IMR-90 (cell line): ENCODE measurements at regions not wholly inside any gene's neighbourhood (a gene's known extent, or its start where the extent isn't known, plus 50 kb on each side); places are given as distances from the start of the nearest gene placed in this dataset.

Experiments used
- ATAC-seq: fragments of 200-7000 bp; cut with Tn5 transposase; 2 replicates; pipeline ENCODE4 v1.9.1; 2020; ENCODE audit warnings: low read depth, mild to moderate bottlenecking, moderate library complexity
- BruUV-seq: library from RNA; stranded (reverse); fragments of 400-500 nt; replicated peaks from 2 replicates; lab custom pipeline; 2021; lab: Mats Ljungman, UMichigan
- CTCF ChIA-PET: fragments of 300-600 bp; formaldehyde crosslinking; extraction: SDS; loops from one replicate; lab custom pipeline; 2021; ENCODE audit warnings: antibody characterized with exemption; lab: Yijun Ruan, JAX
- POLR2A ChIA-PET: fragments of 300-600 bp; sonication (Branson Sonifier 250); formaldehyde crosslinking; loops from one replicate; lab custom pipeline; 2022; ENCODE audit warnings: antibody characterized with exemption; ENCODE audit not compliant: unreplicated experiment; lab: Charles Lee
- DNase-seq: peaks from one replicate; pipeline ENCODE4 v3.0.0; 2013
- H2AFZ ChIP-seq: replicated peaks from 2 replicates; pipeline ENCODE3; 2013; ENCODE audit warnings: low read length, mild to moderate bottlenecking; ENCODE audit not compliant: poor library complexity
- H2AK5ac ChIP-seq: 2 replicates; pipeline ENCODE4 v1.6.1; 2013; ENCODE audit warnings: low read depth, low read length, inconsistent platforms
- H2AK9ac ChIP-seq: replicated peaks from 2 replicates; pipeline ENCODE3; 2013; ENCODE audit warnings: mild to moderate bottlenecking, low read depth, low read length, moderate library complexity; ENCODE audit not compliant: poor library complexity
- H2BK120ac ChIP-seq: 2 replicates; pipeline ENCODE4 v1.6.1; 2013; ENCODE audit warnings: low read depth, low read length, inconsistent platforms
- H2BK15ac ChIP-seq: 3 replicates; pipeline ENCODE4 v1.6.1; 2013; ENCODE audit warnings: low read depth, low read length, inconsistent platforms
- H2BK20ac ChIP-seq: 2 replicates; pipeline ENCODE4 v1.6.1; 2013; ENCODE audit warnings: low read depth, mild to moderate bottlenecking, inconsistent platforms, low read length, moderate library complexity
- H2BK5ac ChIP-seq: 2 replicates; pipeline ENCODE4 v1.6.1; 2013; ENCODE audit warnings: mild to moderate bottlenecking, low read depth, low read length, inconsistent platforms; ENCODE audit not compliant: poor library complexity, severe bottlenecking
- H3K14ac ChIP-seq: replicated peaks from 2 replicates; pipeline ENCODE4 v1.6.1; 2013; ENCODE audit warnings: low read depth, low read length, inconsistent platforms
- H3K18ac ChIP-seq: 2 replicates; pipeline ENCODE4 v1.6.1; 2013; ENCODE audit warnings: low read depth, low read length, control low read depth
- H3K23ac ChIP-seq: 2 replicates; pipeline ENCODE4 v1.6.1; 2013; ENCODE audit warnings: low read depth, low read length, inconsistent platforms
- H3K27ac ChIP-seq: 2 replicates; pipeline ENCODE4 v1.5.1; 2013; ENCODE audit warnings: mild to moderate bottlenecking, control low read depth, low read length; ENCODE audit not compliant: insufficient read depth
- H3K27me3 ChIP-seq: 2 replicates; pipeline ENCODE4 v1.6.1; 2013; ENCODE audit warnings: low read length; ENCODE audit not compliant: control insufficient read depth, insufficient read depth
- H3K36me3 ChIP-seq: 2 replicates; pipeline ENCODE4 v1.6.1; 2013; ENCODE audit warnings: low read length, mixed read lengths; ENCODE audit not compliant: control insufficient read depth, insufficient read depth
- H3K4ac ChIP-seq: 2 replicates; pipeline ENCODE4 v1.6.1; 2013; ENCODE audit warnings: low read depth, low read length, inconsistent platforms
- H3K4me1 ChIP-seq: 2 replicates; pipeline ENCODE4 v1.6.1; 2013; ENCODE audit warnings: low read length, mixed read lengths; ENCODE audit not compliant: control insufficient read depth, insufficient read depth
- H3K4me2 ChIP-seq: 2 replicates; pipeline ENCODE4 v1.6.1; 2013; ENCODE audit warnings: low read depth, mild to moderate bottlenecking, control low read depth, low read length, moderate library complexity
- H3K4me3 ChIP-seq: 2 replicates; pipeline ENCODE4 v1.5.1; 2013; ENCODE audit warnings: low read depth, mild to moderate bottlenecking, control low read depth, low read length, moderate library complexity; ENCODE audit not compliant: insufficient read depth
- H3K56ac ChIP-seq: 2 replicates; pipeline ENCODE4 v1.6.1; 2013; ENCODE audit warnings: low read length, inconsistent platforms; ENCODE audit not compliant: insufficient read depth; ENCODE audit errors: extremely low read depth
- H3K79me1 ChIP-seq, 2 experiments: 2 replicates each; pipeline ENCODE4 v1.6.1; 2013; ENCODE audit warnings: low read length in 2 of 2, inconsistent platforms in 1 of 2, low read depth in 1 of 2
- H3K9ac ChIP-seq: 2 replicates; pipeline ENCODE4 v1.6.1; 2013; ENCODE audit warnings: low read depth, low read length, control low read depth
- H3K9me1 ChIP-seq: 2 replicates; pipeline ENCODE4 v1.6.1; 2013; ENCODE audit warnings: low read length, inconsistent platforms; ENCODE audit not compliant: insufficient read depth
- H3K9me3 ChIP-seq: 2 replicates; pipeline ENCODE4 v1.6.1; 2013; ENCODE audit warnings: low read length; ENCODE audit not compliant: control insufficient read depth, insufficient read depth
- H4K20me1 ChIP-seq: 2 replicates; pipeline ENCODE4 v1.6.1; 2013; ENCODE audit warnings: low read length, inconsistent platforms; ENCODE audit not compliant: insufficient read depth
- H4K5ac ChIP-seq: 2 replicates; pipeline ENCODE4 v1.6.1; 2013; ENCODE audit warnings: mild to moderate bottlenecking, low read depth, low read length, control low read depth
- H4K8ac ChIP-seq, 2 experiments: 2 replicates each; pipeline ENCODE4 v1.6.1; 2013; ENCODE audit warnings: low read depth in 2 of 2, low read length in 2 of 2, control low read depth in 1 of 2, inconsistent platforms in 1 of 2
- H4K91ac ChIP-seq: 2 replicates; pipeline ENCODE4 v1.6.1; 2013; ENCODE audit warnings: low read depth, low read length, inconsistent platforms; ENCODE audit not compliant: insufficient read depth
- BHLHE40 ChIP-seq: fragments of 150-350 bp; IDR thresholded peaks from 2 replicates; pipeline ENCODE4 v1.6.1; 2016; ENCODE audit warnings: mild to moderate bottlenecking, low read depth, low read length
- CEBPB ChIP-seq: IDR thresholded peaks from 2 replicates; pipeline ENCODE4 v1.6.1; 2012; ENCODE audit warnings: low read depth, low read length, improper control_type of control experiment
- CHD1 ChIP-seq: IDR thresholded peaks from 2 replicates; pipeline ENCODE4 v1.6.1; 2012; ENCODE audit warnings: low read depth, low read length, improper control_type of control experiment
- CTCF ChIP-seq: conservative IDR thresholded peaks from 2 replicates; pipeline ENCODE4 v1.5.1; 2012; ENCODE audit warnings: mild to moderate bottlenecking, low read depth, low read length, improper control_type of control experiment
- ELK1 ChIP-seq: fragments of 150-350 bp; IDR thresholded peaks from 2 replicates; pipeline ENCODE4 v1.6.1; 2016; ENCODE audit warnings: low read depth, mild to moderate bottlenecking, low read length, moderate library complexity, borderline replicate concordance
- FOS ChIP-seq: fragments of 150-350 bp; IDR thresholded peaks from 2 replicates; pipeline ENCODE4 v1.6.1; 2016; ENCODE audit warnings: low read depth, low read length
- MAZ ChIP-seq: IDR thresholded peaks from 2 replicates; pipeline ENCODE4 v1.6.1; 2012; ENCODE audit warnings: low read depth, mild to moderate bottlenecking, low read length, improper control_type of control experiment, moderate library complexity, borderline replicate concordance
- MXI1 ChIP-seq: IDR thresholded peaks from 2 replicates; pipeline ENCODE4 v1.6.1; 2012; ENCODE audit warnings: low read depth, mild to moderate bottlenecking, low read length, moderate library complexity, borderline replicate concordance
- POLR2A ChIP-seq: IDR thresholded peaks from 2 replicates; pipeline ENCODE4 v1.6.1; 2012; ENCODE audit warnings: mild to moderate bottlenecking, low read depth, low read length
- RCOR1 ChIP-seq: IDR thresholded peaks from 2 replicates; pipeline ENCODE4 v1.6.1; 2012; ENCODE audit warnings: mild to moderate bottlenecking, low read length, improper control_type of control experiment; ENCODE audit not compliant: insufficient replicate concordance
- RFX5 ChIP-seq: IDR thresholded peaks from 2 replicates; pipeline ENCODE4 v1.8.0; 2012; ENCODE audit warnings: low read depth, mild to moderate bottlenecking, low read length, moderate library complexity
- SMC3 ChIP-seq: fragments of 150-350 bp; IDR thresholded peaks from 2 replicates; pipeline ENCODE4 v1.6.1; 2016; ENCODE audit warnings: low read depth, mild to moderate bottlenecking, antibody characterized with exemption, low read length, moderate library complexity
- WGBS, 2 experiments: methylation state at CpG; one replicate each; pipeline versions ENCODE4 v1.1.5 to v1.1.7; 2013; ENCODE audit warnings: missing lambda C conversion rate in 2 of 2; ENCODE audit not compliant: insufficient read length in 1 of 2; ENCODE audit errors: extremely low coverage in 2 of 2; 5-methylcytosine and 5-hydroxymethylcytosine counted together
- dilution Hi-C: fragments of 300-500 bp; cut with HindIII; formaldehyde crosslinking; loops from one replicate; pipeline ENCODE4 v1.14.3; 2018; ENCODE audit warnings: low sequenced_read_pairs; ENCODE audit not compliant: unreplicated experiment
- in situ Hi-C: fragments of 300-500 bp; cut with MboI; formaldehyde crosslinking; loops from 3 replicates; pipeline ENCODE4 v1.14.3; 2019; ENCODE audit warnings: low sequenced_read_pairs, inconsistent platforms, mixed read lengths
- intact Hi-C: fragments of 100-400 bp; cut with micrococcal nuclease; formaldehyde crosslinking; loops from 2 replicates; pipeline ENCODE4 v1.10.0; 2022

- Histone ChIP-seq H3K14ac (no peak overlapping the region), H3K18ac (no peak overlapping the region), H3K36me3 (no peaks in the 10 kb centered on the region), H4K8ac (no peak overlapping the region), H3K27ac (no peak overlapping the region), H2BK120ac (no peak overlapping the region), H3K27me3 (no peaks in the 10 kb centered on the region), H3K4ac (no peak overlapping the region), H3K79me1 (no peaks in the 10 kb centered on the region), H3K4me3 (no peak overlapping the region), H2BK15ac (no peak overlapping the region), H2AFZ (no peak overlapping the region), H4K91ac (no peak overlapping the region), H3K9me1 (no peaks in the 10 kb centered on the region), H3K4me1 (no peaks in the 10 kb centered on the region), H3K56ac (no peak overlapping the region), H4K5ac (no peak overlapping the region), H3K9me3 (0 out of 2 replicates have a peak, but pooled peaks cover 6% of the 10 kb centered on the region), H3K9ac (no peak overlapping the region), H2BK5ac (no peak overlapping the region), H2AK9ac (no peak overlapping the region), H2BK20ac (no peak overlapping the region), H3K4me2 (no peak overlapping the region), H3K23ac (no peak overlapping the region), H2AK5ac (no peak overlapping the region), H4K20me1 (no peaks in the 10 kb centered on the region)
- intact Hi-C loops (no loop called here), in situ Hi-C loops (no loop called here), dilution Hi-C loops (no loop called here)
- CTCF ChIA-PET, result no interaction called here
- WGBS, 2 experiments, result 25% methylated on average over 4 of the region's 4 CpGs; no CpG with 5 or more reads in 1 of the 2 experiments
- DNase-seq (no peak), ATAC-seq (no peak)
- TF ChIP-seq ELK1 (no peak), RCOR1 (no peak), CTCF (no peak), POLR2A (no peak), CHD1 (no peak), BHLHE40 (no peak), MAZ (no peak), CEBPB (no peak), SMC3 (no peak), MXI1 (no peak), RFX5 (no peak), FOS (no peak)
- POLR2A ChIA-PET, result no interaction called here
- no TSS peak for BruUV-seq
Observed at GRCh38 chr4:103364083-103364482, 165.9 kb upstream of the CENPE start.
